ENCODE measurements at regions not wholly inside any gene's neighbourhood (a gene's known extent, or its start where the extent isn't known, plus 50 kb on each side); places are given as distances from the start of the nearest gene placed in this dataset.

- no peak for DNase-seq (ENCODE audit: low spot score)
- Histone ChIP-seq H3K4me3 (no peak overlapping the region), H3K27ac (no peak overlapping the region)
- no peak for TF ChIP-seq CTCF (IDR thresholded peaks at IDR 0.05)
These were observed 296.6 kb downstream of the HGF start for GRCh38 chr7:81473236-81473635.

GRCh38 chr7:81470724-81471379 is 299.0 kb downstream of the HGF start:
- no peak for DNase-seq (ENCODE audit: low spot score)
- Histone ChIP-seq H3K4me3 (no peak overlapping the region), H3K27ac (no peak overlapping the region)
- TF ChIP-seq CTCF (IDR thresholded peaks at IDR 0.05): no peak

- Histone ChIP-seq H3K4me3 (no peak overlapping the region), H3K27ac (no peak overlapping the region)
- DNase-seq (ENCODE audit: low spot score): no peak
- TF ChIP-seq CTCF (IDR thresholded peaks at IDR 0.05): peak; percentile 47
These were observed 299.8 kb downstream of the HGF start for GRCh38 chr7:81469869-81470723.

GRCh38 chr7:81469153-81469868 is 300.5 kb downstream of the HGF start:
- H3K27ac ChIP-seq: no peak overlapping the region
- no peak overlapping the region for H3K4me3 ChIP-seq
- no peak for DNase-seq (ENCODE audit: low spot score)
- no peak for TF ChIP-seq CTCF (IDR thresholded peaks at IDR 0.05)

- Histone ChIP-seq H3K4me3 (no peak overlapping the region), H3K27ac (no peak overlapping the region)
- TF ChIP-seq CTCF (IDR thresholded peaks at IDR 0.05): no peak
- DNase-seq (ENCODE audit: low spot score): no peak
These were observed 301.3 kb downstream of the HGF start for GRCh38 chr7:81468526-81468925.

GRCh38 chr7:81467964-81468363 is 301.9 kb downstream of the HGF start:
- no peak for TF ChIP-seq CTCF (IDR thresholded peaks at IDR 0.05)
- no peak for DNase-seq (ENCODE audit: low spot score)
- Histone ChIP-seq H3K4me3 (no peak overlapping the region), H3K27ac (no peak overlapping the region)

Data from coronary artery (tissue), 2 donors.